EH (cell line): ENCODE measurements at regions not wholly inside any gene's neighbourhood (a gene's known extent, or its start where the extent isn't known, plus 50 kb on each side); places are given as distances from the start of the nearest gene placed in this dataset.

Source experiments
- DNase-seq: peaks from one replicate; pipeline ENCODE4 v3.0.0-alpha.2; 2015; ENCODE audit warnings: low read depth

GRCh38 chr3:68163062-68163461 lies 508.6 kb upstream of the SUCLG2 start:
- no peak for DNase-seq

GRCh38 chr3:68162644-68163043 lies 508.2 kb upstream of the SUCLG2 start:
- no peak for DNase-seq

- DNase-seq, result no peak
These were observed 496.9 kb upstream of the SUCLG2 start for GRCh38 chr3:68151359-68151758.

- DNase-seq, result no peak
These were observed 494.0 kb upstream of the SUCLG2 start for GRCh38 chr3:68148447-68148846.

- no peak for DNase-seq
These were observed 488.0 kb upstream of the SUCLG2 start for GRCh38 chr3:68142441-68142840.

- no peak for DNase-seq
These were observed 485.5 kb upstream of the SUCLG2 start for GRCh38 chr3:68139897-68140296.

- DNase-seq, result no peak
These were observed 482.0 kb upstream of the SUCLG2 start for GRCh38 chr3:68136411-68136810.

- no peak for DNase-seq
These were observed 480.7 kb upstream of the SUCLG2 start for GRCh38 chr3:68135067-68135466.

GRCh38 chr3:68129065-68129464 lies 474.7 kb upstream of the SUCLG2 start:
- no peak for DNase-seq

GRCh38 chr3:68123231-68123630 lies 468.8 kb upstream of the SUCLG2 start:
- DNase-seq, result no peak

- DNase-seq, result no peak
These were observed 466.9 kb upstream of the SUCLG2 start for GRCh38 chr3:68121287-68121686.

GRCh38 chr3:68116580-68116979 lies 462.2 kb upstream of the SUCLG2 start:
- DNase-seq, result no peak

- DNase-seq, result no peak
These were observed 449.4 kb upstream of the SUCLG2 start for GRCh38 chr3:68103811-68104210.

- DNase-seq, result no peak
These were observed 436.2 kb upstream of the SUCLG2 start for GRCh38 chr3:68090571-68090970.

GRCh38 chr3:68089572-68090011 lies 435.2 kb upstream of the SUCLG2 start:
- DNase-seq, result no peak

GRCh38 chr3:68088636-68089035 lies 434.2 kb upstream of the SUCLG2 start:
- no peak for DNase-seq

- no peak for DNase-seq
These were observed 433.8 kb upstream of the SUCLG2 start for GRCh38 chr3:68088216-68088615.

GRCh38 chr3:68072062-68072461 lies 417.6 kb upstream of the SUCLG2 start:
- DNase-seq, result no peak

- DNase-seq, result no peak
These were observed 415.8 kb upstream of the SUCLG2 start for GRCh38 chr3:68070186-68070585.

- DNase-seq, result no peak
These were observed 412.9 kb upstream of the SUCLG2 start for GRCh38 chr3:68067314-68067713.

GRCh38 chr3:68062926-68063325 lies 408.5 kb upstream of the SUCLG2 start:
- no peak for DNase-seq

GRCh38 chr3:68060910-68061309 lies 406.5 kb upstream of the SUCLG2 start:
- no peak for DNase-seq

GRCh38 chr3:68060191-68060590 lies 405.8 kb upstream of the SUCLG2 start:
- no peak for DNase-seq

GRCh38 chr3:68059628-68060152 lies 405.3 kb upstream of the SUCLG2 start:
- DNase-seq, result no peak
